Tibial artery (tissue), 4 donors: ENCODE measurements at regions not wholly inside any gene's neighbourhood (a gene's known extent, or its start where the extent isn't known, plus 50 kb on each side); places are given as distances from the start of the nearest gene placed in this dataset.

ENCODE experiments used
- DNase-seq, 2 donors: peaks; one replicate each; pipeline ENCODE4 v3.0.0-alpha.2; 2019
- H3K27ac ChIP-seq, 2 donors: fragments of 200-600 bp; sonication (generic) in 1 of 2; 1 replicate in 1 of 2; 2 replicates in 1 of 2; pipeline ENCODE4 v1.5.1; 2018 to 2019; ENCODE audit warnings: mild to moderate bottlenecking in 1 of 2
- H3K27me3 ChIP-seq, 2 donors: fragments of 200-600 bp; sonication (generic) in 1 of 2; one replicate each; pipeline versions ENCODE4 v1.5.1 to v1.6.0; 2016 to 2019
- H3K36me3 ChIP-seq, 3 donors: fragments of 200-600 bp; sonication (generic) in 2 of 3; one replicate each; pipeline ENCODE4 v1.5.1; 2016 to 2019; ENCODE audit warnings: mild to moderate bottlenecking in 2 of 3
- H3K4me1 ChIP-seq, 4 donors: fragments of 200-600 bp; sonication (generic) in 2 of 4; 1 replicate in 3 of 4; 2 replicates in 1 of 4; pipeline ENCODE4 v1.5.1; 2016 to 2019
- H3K4me3 ChIP-seq, 2 donors: fragments of 200-600 bp; sonication (generic) in 1 of 2; 1 replicate in 1 of 2; 2 replicates in 1 of 2; pipeline ENCODE4 v1.5.1; 2018 to 2019; ENCODE audit warnings: mild to moderate bottlenecking in 2 of 2
- H3K9me3 ChIP-seq, 3 donors: fragments of 200-600 bp; sonication (generic) in 1 of 3; one replicate each; pipeline ENCODE4 v1.5.1; 2016 to 2019
- CTCF ChIP-seq, 2 experiments: fragments of 200-600 bp in 1 of 2; fragments of 450-650 bp in 1 of 2; IDR thresholded peaks; one replicate each; pipeline ENCODE4 v1.5.1; 2017 to 2019; ENCODE audit warnings: antibody characterized with exemption in 2 of 2, mild to moderate bottlenecking in 1 of 2, moderate library complexity in 1 of 2
- intact Hi-C: fragments of 100-400 bp; cut with DNase I; formaldehyde crosslinking; loops from one replicate; pipeline ENCODE4 v1.15.0; 2023; ENCODE audit warnings: low total_unique reads

- no peak overlapping the region for H3K4me3 ChIP-seq
- H3K27ac ChIP-seq: no peak overlapping the region
- H3K27me3 ChIP-seq: no peaks in the 10 kb centered on the region
- no peak for TF ChIP-seq CTCF (IDR thresholded peaks at IDR 0.05)
- H3K4me1 ChIP-seq: no peaks in the 10 kb centered on the region
- H3K9me3 ChIP-seq: no peaks in the 10 kb centered on the region
- intact Hi-C loops: no loop called here
- DNase-seq: no peak
- H3K36me3 ChIP-seq: no peaks in the 10 kb centered on the region
Measured at GRCh38 chr6:44681761-44682160, 294.3 kb downstream of the CDC5L start.

GRCh38 chr6:44682280-44682679 lies 294.8 kb downstream of the CDC5L start:
- intact Hi-C loops: no loop called here
- no peak for DNase-seq
- Histone ChIP-seq H3K27me3 (no peaks in the 10 kb centered on the region), H3K9me3 (no peaks in the 10 kb centered on the region), H3K4me3 (no peak overlapping the region), H3K4me1 (no peaks in the 10 kb centered on the region), H3K36me3 (no peaks in the 10 kb centered on the region), H3K27ac (no peak overlapping the region)
- no peak for TF ChIP-seq CTCF (IDR thresholded peaks at IDR 0.05)

GRCh38 chr6:44682987-44683779 lies 295.7 kb downstream of the CDC5L start:
- intact Hi-C loops: no loop called here
- no peak overlapping the region for H3K4me3 ChIP-seq
- H3K4me1 ChIP-seq: no peaks in the 10 kb centered on the region
- TF ChIP-seq CTCF (IDR thresholded peaks at IDR 0.05): no peak
- peaks cover 0 to 9% (median 0%) of the 10 kb centered on the region in 3 donors for H3K9me3 ChIP-seq
- DNase-seq: no peak
- H3K27me3 ChIP-seq: no peaks in the 10 kb centered on the region
- no peaks in the 10 kb centered on the region for H3K36me3 ChIP-seq
- no peak overlapping the region for H3K27ac ChIP-seq

DNA sequence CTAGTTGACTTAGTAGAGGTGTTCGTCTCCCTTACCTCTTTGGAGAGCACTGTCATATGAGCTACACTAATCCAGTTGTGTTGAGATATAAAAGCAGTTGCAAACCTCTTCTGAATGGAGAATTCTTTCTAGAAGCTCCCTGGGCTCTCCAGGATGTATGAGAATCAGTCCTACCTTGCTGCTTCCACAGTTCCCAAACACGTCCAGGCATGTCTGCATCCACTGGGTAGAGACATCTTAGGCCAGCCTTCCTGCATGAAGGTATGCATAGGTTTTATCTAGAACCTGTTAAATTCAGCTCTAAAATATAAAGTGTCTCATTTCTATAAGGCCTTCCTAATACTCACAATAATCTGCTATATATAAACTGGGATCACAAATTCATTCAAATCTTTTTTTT lies 297.7 kb downstream of the CDC5L start:
- H3K9me3 ChIP-seq: peaks cover 0 to 14% (median 0%) of the 10 kb centered on the region in 3 donors
- no peak overlapping the region for H3K27ac ChIP-seq
- no peaks in the 10 kb centered on the region for H3K4me1 ChIP-seq
- H3K36me3 ChIP-seq: no peaks in the 10 kb centered on the region
- no peak for DNase-seq
- no peaks in the 10 kb centered on the region for H3K27me3 ChIP-seq
- intact Hi-C loops: no loop called here
- H3K4me3 ChIP-seq: no peak overlapping the region
- TF ChIP-seq CTCF (IDR thresholded peaks at IDR 0.05): no peak

DNA sequence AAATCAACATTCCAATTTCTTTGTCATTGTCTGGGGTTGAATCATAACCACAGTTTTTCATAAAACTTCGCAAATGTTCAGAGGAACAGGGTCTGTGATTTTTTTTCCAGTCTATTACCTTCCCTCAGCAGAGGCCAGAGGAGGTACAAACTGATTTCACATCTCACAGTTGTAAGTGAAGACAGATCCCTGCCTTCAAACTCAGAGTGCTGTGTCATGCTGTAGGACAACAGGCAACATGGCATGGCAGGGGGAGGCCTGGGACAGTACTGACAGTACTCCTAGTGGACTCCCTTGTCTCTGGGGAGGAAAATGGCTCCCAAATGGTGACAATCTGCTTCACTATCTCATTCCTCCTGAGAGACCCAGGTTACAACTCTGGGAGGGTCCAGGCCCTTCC lies 308.6 kb downstream of the CDC5L start:
- Histone ChIP-seq H3K9me3 (no peaks in the 10 kb centered on the region), H3K27me3 (no peaks in the 10 kb centered on the region), H3K36me3 (no peaks in the 10 kb centered on the region), H3K4me1 (no peaks in the 10 kb centered on the region), H3K4me3 (no peak overlapping the region), H3K27ac (no peak overlapping the region)
- DNase-seq: no peak
- intact Hi-C loops: no loop called here
- TF ChIP-seq CTCF (IDR thresholded peaks at IDR 0.05): no peak
